Keratinocyte (primary cell): ENCODE measurements at regions not wholly inside any gene's neighbourhood (a gene's known extent, or its start where the extent isn't known, plus 50 kb on each side); places are given as distances from the start of the nearest gene placed in this dataset.

Experiments
- DNase-seq: peaks from one replicate; pipeline ENCODE4 v3.0.0-alpha.2; 2011; ENCODE audit warnings: low read depth, missing footprints, low spot score
- FAIRE-seq: peaks from 2 replicates; lab custom pipeline; 2011; peaks lifted over from hg19 to GRCh38; lab: Jason Lieb, UNC
- H2AFZ ChIP-seq: 2 replicates; pipeline ENCODE4 v1.6.0; 2012; ENCODE audit warnings: low read length, control low read depth, inconsistent platforms; ENCODE audit not compliant: control insufficient read depth
- H3K27ac ChIP-seq: 2 replicates; pipeline ENCODE4 v1.5.1; 2011; ENCODE audit warnings: low read length; ENCODE audit not compliant: control insufficient read depth, insufficient read depth
- H3K27me3 ChIP-seq: 3 replicates; pipeline ENCODE4 v1.6.0; 2011; ENCODE audit warnings: low read length; ENCODE audit not compliant: control insufficient read depth, insufficient read depth; ENCODE audit errors: extremely low read depth
- H3K36me3 ChIP-seq, 2 experiments: 2 replicates in 1 of 2; 3 replicates in 1 of 2; pipeline ENCODE4 v1.5.1; 2011; ENCODE audit warnings: low read length in 2 of 2, mild to moderate bottlenecking in 1 of 2; ENCODE audit not compliant: control insufficient read depth in 2 of 2, insufficient read depth in 2 of 2; ENCODE audit errors: extremely low read depth in 1 of 2
- H3K4me1 ChIP-seq: 3 replicates; pipeline ENCODE4 v1.5.1; 2011; ENCODE audit warnings: low read length; ENCODE audit not compliant: control insufficient read depth, insufficient read depth; ENCODE audit errors: extremely low read depth
- H3K4me2 ChIP-seq: 3 replicates; pipeline ENCODE4 v1.6.0; 2011; ENCODE audit warnings: low read depth, low read length; ENCODE audit not compliant: control insufficient read depth, insufficient read depth; ENCODE audit errors: extremely low read depth
- H3K4me3 ChIP-seq, 3 experiments: fragments of 200-600 bp in 1 of 3; sonication (generic) in 1 of 3; 2 replicates in 2 of 3; 3 replicates in 1 of 3; pipeline ENCODE4 v1.5.1; 2011 to 2016; ENCODE audit warnings: low read length in 3 of 3, mild to moderate bottlenecking in 3 of 3, control low read depth in 2 of 3, inconsistent platforms in 1 of 3, low read depth in 1 of 3, mixed read lengths in 1 of 3, mixed run types in 1 of 3, moderate library complexity in 1 of 3; ENCODE audit not compliant: control insufficient read depth in 2 of 3, insufficient read depth in 2 of 3; ENCODE audit errors: extremely low read depth in 1 of 3
- H3K79me2 ChIP-seq: 2 replicates; pipeline ENCODE4 v1.6.0; 2012; ENCODE audit warnings: low read length; ENCODE audit not compliant: control insufficient read depth, insufficient read depth
- H3K9ac ChIP-seq: 3 replicates; pipeline ENCODE4 v1.6.0; 2011; ENCODE audit warnings: low read length; ENCODE audit not compliant: control insufficient read depth, insufficient read depth; ENCODE audit errors: extremely low read depth
- H3K9me1 ChIP-seq: 3 replicates; pipeline ENCODE4 v1.6.0; 2011; ENCODE audit warnings: low read length; ENCODE audit not compliant: control insufficient read depth, insufficient read depth; ENCODE audit errors: extremely low read depth
- H3K9me3 ChIP-seq: 2 replicates; pipeline ENCODE4 v1.5.1; 2012; ENCODE audit warnings: low read depth, low read length; ENCODE audit not compliant: control insufficient read depth
- H4K20me1 ChIP-seq: 3 replicates; pipeline ENCODE4 v1.6.0; 2011; ENCODE audit warnings: low read length; ENCODE audit not compliant: control insufficient read depth, insufficient read depth; ENCODE audit errors: extremely low read depth
- EZH2 ChIP-seq: IDR thresholded peaks from one replicate; pipeline ENCODE4 v1.6.1; 2012; ENCODE audit warnings: inconsistent platforms, mild to moderate bottlenecking, low read length, moderate library complexity
- dilution Hi-C: fragments of 300-500 bp; cut with MboI; formaldehyde crosslinking; loops from one replicate; pipeline ENCODE4 v1.7.0; 2020; ENCODE audit warnings: low sequenced_read_pairs; ENCODE audit not compliant: extremely low pct_ligation_motif_present
- TF ChIP-seq, protein P1 (sequence below), 3 experiments: IDR thresholded peaks in 1 of 3; conservative IDR thresholded peaks in 1 of 3; optimal IDR thresholded peaks in 1 of 3; 2 replicates in 2 of 3; 3 replicates in 1 of 3; pipeline versions ENCODE3 to v1.5.1; 2011; ENCODE audit warnings: low read length in 3 of 3, mild to moderate bottlenecking in 3 of 3, moderate library complexity in 2 of 3, control low read depth in 1 of 3, inconsistent platforms in 1 of 3; ENCODE audit not compliant: insufficient read depth in 2 of 3; ENCODE audit errors: extremely low read depth in 1 of 3

DNA sequence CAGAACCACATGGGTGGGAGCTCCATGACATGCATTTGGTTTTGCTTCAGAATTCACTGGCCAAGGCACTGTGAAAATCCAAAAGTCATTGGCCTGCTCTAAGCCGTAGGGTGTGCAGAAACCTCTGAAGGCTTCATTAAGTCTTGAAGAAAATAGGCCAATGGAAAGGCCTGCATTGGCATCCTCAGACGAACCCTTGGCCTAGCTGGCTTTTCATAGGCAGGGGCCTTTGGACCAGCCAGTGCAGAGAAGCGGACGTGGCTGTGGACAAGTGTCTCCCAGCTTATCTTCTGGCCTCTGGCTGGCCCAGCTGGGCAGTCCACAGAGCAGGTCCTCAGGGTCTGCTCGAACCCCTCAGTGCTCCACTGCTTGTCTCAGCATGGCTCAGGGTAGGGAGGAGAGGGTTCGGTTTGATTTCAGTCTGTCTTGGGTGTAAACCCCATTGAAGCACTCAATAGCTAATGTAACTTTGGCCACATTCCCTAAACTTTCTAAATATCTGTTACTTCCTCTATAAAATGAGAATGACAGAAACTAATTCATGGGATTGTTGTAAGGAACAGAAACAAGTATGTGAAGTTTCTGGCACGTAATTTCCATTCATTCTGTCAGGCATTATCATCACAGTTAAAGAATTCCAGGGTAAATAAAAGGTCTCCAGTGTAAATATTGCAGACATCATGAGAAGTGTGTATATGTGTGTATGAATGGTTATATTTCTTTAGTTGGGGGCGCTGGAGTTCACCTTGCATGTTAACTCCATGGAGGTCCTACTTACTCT lies 125.5 kb downstream of the TFCP2L1 start:
- Histone ChIP-seq H2AFZ (no peak overlapping the region), H3K4me1 (no peaks in the 10 kb centered on the region), H3K79me2 (no peaks in the 10 kb centered on the region), H3K36me3 (no peaks in the 10 kb centered on the region), H3K9me3 (peaks cover 6% of the 10 kb centered on the region), H3K4me2 (no peak overlapping the region), H3K27ac (no peak overlapping the region), H3K9me1 (no peaks in the 10 kb centered on the region), H3K4me3 (no peak overlapping the region), H3K9ac (no peak overlapping the region), H4K20me1 (no peaks in the 10 kb centered on the region), H3K27me3 (no peaks in the 10 kb centered on the region)
- dilution Hi-C loops: no loop called here
- DNase-seq (no peak), FAIRE-seq (no peak)
- TF ChIP-seq, protein P1, sequence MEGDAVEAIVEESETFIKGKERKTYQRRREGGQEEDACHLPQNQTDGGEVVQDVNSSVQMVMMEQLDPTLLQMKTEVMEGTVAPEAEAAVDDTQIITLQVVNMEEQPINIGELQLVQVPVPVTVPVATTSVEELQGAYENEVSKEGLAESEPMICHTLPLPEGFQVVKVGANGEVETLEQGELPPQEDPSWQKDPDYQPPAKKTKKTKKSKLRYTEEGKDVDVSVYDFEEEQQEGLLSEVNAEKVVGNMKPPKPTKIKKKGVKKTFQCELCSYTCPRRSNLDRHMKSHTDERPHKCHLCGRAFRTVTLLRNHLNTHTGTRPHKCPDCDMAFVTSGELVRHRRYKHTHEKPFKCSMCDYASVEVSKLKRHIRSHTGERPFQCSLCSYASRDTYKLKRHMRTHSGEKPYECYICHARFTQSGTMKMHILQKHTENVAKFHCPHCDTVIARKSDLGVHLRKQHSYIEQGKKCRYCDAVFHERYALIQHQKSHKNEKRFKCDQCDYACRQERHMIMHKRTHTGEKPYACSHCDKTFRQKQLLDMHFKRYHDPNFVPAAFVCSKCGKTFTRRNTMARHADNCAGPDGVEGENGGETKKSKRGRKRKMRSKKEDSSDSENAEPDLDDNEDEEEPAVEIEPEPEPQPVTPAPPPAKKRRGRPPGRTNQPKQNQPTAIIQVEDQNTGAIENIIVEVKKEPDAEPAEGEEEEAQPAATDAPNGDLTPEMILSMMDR (optimal IDR thresholded peaks at IDR 0.05 in 1 of 3, IDR thresholded peaks at IDR 0.05 in 1 of 3, conservative IDR thresholded peaks at IDR 0.05 in 1 of 3; ENCODE audit: extremely low read depth in 1 of 3, insufficient read depth in 2 of 3, low read length in 3 of 3): no peak
- TF ChIP-seq EZH2: no peak

DNA sequence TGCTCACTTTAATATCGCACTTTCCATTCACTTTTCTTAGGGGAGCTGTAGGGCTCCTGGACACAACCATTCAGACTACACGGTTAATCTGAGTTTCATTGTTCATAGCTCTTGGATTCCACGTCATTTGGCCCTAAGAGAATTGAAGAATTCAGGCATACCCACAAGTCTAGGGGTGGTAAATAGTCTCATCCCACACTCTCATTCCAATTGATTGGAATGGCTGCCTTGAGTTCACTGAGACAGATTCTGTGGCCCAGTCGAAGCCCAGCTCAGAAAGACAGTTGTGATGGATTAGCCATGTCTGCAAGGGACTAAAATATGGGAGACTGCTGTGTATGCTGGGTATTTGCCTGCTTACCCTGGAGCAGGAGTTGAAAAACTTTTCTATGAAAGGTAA lies 124.6 kb downstream of the TFCP2L1 start:
- H3K79me2 ChIP-seq: no peaks in the 10 kb centered on the region
- H3K9me1 ChIP-seq: no peaks in the 10 kb centered on the region
- H3K27ac ChIP-seq: no peak overlapping the region
- H3K4me1 ChIP-seq: no peaks in the 10 kb centered on the region
- no peak for TF ChIP-seq EZH2
- TF ChIP-seq, protein P1 (optimal IDR thresholded peaks at IDR 0.05 in 1 of 3, IDR thresholded peaks at IDR 0.05 in 1 of 3, conservative IDR thresholded peaks at IDR 0.05 in 1 of 3; ENCODE audit: extremely low read depth in 1 of 3, insufficient read depth in 2 of 3, low read length in 3 of 3): no peak
- H3K36me3 ChIP-seq: no peaks in the 10 kb centered on the region
- H2AFZ ChIP-seq: no peak overlapping the region
- no peak overlapping the region for H3K9ac ChIP-seq
- H4K20me1 ChIP-seq: no peaks in the 10 kb centered on the region
- FAIRE-seq (peak; percentile 17), DNase-seq (no peak)
- no peak overlapping the region for H3K4me3 ChIP-seq
- H3K27me3 ChIP-seq: no peaks in the 10 kb centered on the region
- peaks cover 6% of the 10 kb centered on the region for H3K9me3 ChIP-seq
- H3K4me2 ChIP-seq: no peak overlapping the region
- dilution Hi-C loops: no loop called here
